Left renal pelvis (tissue), 4 donors: ENCODE measurements at regions not wholly inside any gene's neighbourhood (a gene's known extent, or its start where the extent isn't known, plus 50 kb on each side); places are given as distances from the start of the nearest gene placed in this dataset.

Experiments used
- DNase-seq, 4 donors: peaks; one replicate each; pipeline ENCODE4 v3.0.0-alpha.2; 2013; ENCODE audit warnings: low read depth in 4 of 4, low spot score in 3 of 4

GRCh38 chr3:159163656-159164055 lies 361.8 kb downstream of the MFSD1 start:
- DNase-seq: no peak

GRCh38 chr3:159165961-159166360 lies 364.1 kb downstream of the MFSD1 start:
- no peak for DNase-seq

GRCh38 chr3:159166899-159167586 lies 365.2 kb downstream of the MFSD1 start:
- DNase-seq: no peak

- DNase-seq: no peak
Observed at GRCh38 chr3:159168788-159169187, 366.9 kb downstream of the MFSD1 start.

- DNase-seq: no peak
Observed at GRCh38 chr3:159169828-159170227, 368.0 kb downstream of the MFSD1 start.

- DNase-seq: no peak
Observed at GRCh38 chr3:159170436-159171003, 368.7 kb downstream of the MFSD1 start.

GRCh38 chr3:159171333-159171732 lies 369.5 kb downstream of the MFSD1 start:
- DNase-seq: no peak

- no peak for DNase-seq
Observed at GRCh38 chr3:159172473-159172872, 370.6 kb downstream of the MFSD1 start.

GRCh38 chr3:159174715-159175692 lies 373.1 kb downstream of the MFSD1 start:
- DNase-seq: no peak

- DNase-seq: no peak
Observed at GRCh38 chr3:159178209-159178897, 376.5 kb downstream of the MFSD1 start.

- no peak for DNase-seq
Observed at GRCh38 chr3:159182961-159183360, 381.1 kb downstream of the MFSD1 start.

- no peak for DNase-seq
Observed at GRCh38 chr3:159185443-159186050, 383.7 kb downstream of the MFSD1 start.

- no peak for DNase-seq
Observed at GRCh38 chr3:159186581-159186980, 384.7 kb downstream of the MFSD1 start.

- DNase-seq: no peak
Observed at GRCh38 chr3:159187232-159187631, 385.4 kb downstream of the MFSD1 start.

- DNase-seq: no peak
Observed at GRCh38 chr3:159187706-159188105, 385.9 kb downstream of the MFSD1 start.

GRCh38 chr3:159189994-159190669 lies 388.3 kb downstream of the MFSD1 start:
- no peak for DNase-seq

GRCh38 chr3:159191447-159191846 lies 389.6 kb downstream of the MFSD1 start:
- DNase-seq: no peak

GRCh38 chr3:159196359-159196758 lies 394.5 kb downstream of the MFSD1 start:
- no peak for DNase-seq

GRCh38 chr3:159200176-159200575 lies 398.3 kb downstream of the MFSD1 start:
- DNase-seq: no peak

GRCh38 chr3:159208050-159208449 lies 406.2 kb downstream of the MFSD1 start:
- no peak for DNase-seq
